ENCODE measurements at regions not wholly inside any gene's neighbourhood (a gene's known extent, or its start where the extent isn't known, plus 50 kb on each side); places are given as distances from the start of the nearest gene placed in this dataset.

DNA sequence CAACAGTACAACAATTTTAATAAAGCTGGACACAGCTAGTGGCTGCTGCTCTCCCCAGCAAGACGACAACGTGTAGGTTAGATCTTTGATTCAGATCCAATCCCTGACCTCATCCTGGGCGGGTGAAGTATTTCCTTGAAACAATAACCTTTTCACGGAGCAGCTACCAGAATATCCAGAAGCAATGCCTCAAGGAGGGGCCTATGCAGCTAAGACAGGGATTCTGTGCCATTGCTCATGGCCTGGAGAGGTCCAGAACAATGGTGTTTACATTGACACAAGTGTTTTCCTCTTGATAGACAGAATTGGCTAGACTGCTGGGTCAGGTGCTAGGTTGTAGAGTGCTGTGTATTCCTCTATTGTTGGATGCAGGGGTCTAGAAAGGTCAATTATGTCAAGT is 520.1 kb downstream of the BCL11A start:
- TF ChIP-seq, protein P1, sequence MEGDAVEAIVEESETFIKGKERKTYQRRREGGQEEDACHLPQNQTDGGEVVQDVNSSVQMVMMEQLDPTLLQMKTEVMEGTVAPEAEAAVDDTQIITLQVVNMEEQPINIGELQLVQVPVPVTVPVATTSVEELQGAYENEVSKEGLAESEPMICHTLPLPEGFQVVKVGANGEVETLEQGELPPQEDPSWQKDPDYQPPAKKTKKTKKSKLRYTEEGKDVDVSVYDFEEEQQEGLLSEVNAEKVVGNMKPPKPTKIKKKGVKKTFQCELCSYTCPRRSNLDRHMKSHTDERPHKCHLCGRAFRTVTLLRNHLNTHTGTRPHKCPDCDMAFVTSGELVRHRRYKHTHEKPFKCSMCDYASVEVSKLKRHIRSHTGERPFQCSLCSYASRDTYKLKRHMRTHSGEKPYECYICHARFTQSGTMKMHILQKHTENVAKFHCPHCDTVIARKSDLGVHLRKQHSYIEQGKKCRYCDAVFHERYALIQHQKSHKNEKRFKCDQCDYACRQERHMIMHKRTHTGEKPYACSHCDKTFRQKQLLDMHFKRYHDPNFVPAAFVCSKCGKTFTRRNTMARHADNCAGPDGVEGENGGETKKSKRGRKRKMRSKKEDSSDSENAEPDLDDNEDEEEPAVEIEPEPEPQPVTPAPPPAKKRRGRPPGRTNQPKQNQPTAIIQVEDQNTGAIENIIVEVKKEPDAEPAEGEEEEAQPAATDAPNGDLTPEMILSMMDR (IDR thresholded peaks at IDR 0.05; ENCODE audit: low read depth, low read length), result no peak
- H3K4me1 ChIP-seq, result no peaks in the 10 kb centered on the region
- H3K36me3 ChIP-seq, result no peaks in the 10 kb centered on the region
- no peaks in the 10 kb centered on the region for H3K9me3 ChIP-seq
- H3K27me3 ChIP-seq, result no peaks in the 10 kb centered on the region
- DNase-seq, result no peak
- no peak overlapping the region for H3K4me3 ChIP-seq (ENCODE audit: low read depth, low read length)

DNA sequence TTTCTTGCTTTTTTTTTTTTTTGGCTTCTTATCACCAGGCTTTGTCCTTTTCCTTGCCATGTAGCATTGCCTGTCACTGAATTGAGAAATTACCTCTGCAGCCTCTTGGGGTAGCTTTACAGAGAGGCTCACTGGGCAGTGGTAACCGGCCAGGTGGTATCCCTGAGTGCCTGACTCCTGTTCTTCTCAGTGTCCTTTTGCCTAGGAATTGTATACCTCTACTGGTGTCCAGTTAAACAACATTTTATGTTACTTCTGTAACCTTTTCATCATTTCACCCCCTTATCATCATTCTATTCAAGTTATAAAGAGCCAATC is 523.9 kb downstream of the BCL11A start:
- Histone ChIP-seq H3K36me3 (no peaks in the 10 kb centered on the region), H3K4me1 (no peaks in the 10 kb centered on the region), H3K4me3 (ENCODE audit: low read depth, low read length) (no peak overlapping the region), H3K9me3 (no peaks in the 10 kb centered on the region), H3K27me3 (no peaks in the 10 kb centered on the region)
- DNase-seq, result no peak
- TF ChIP-seq, protein P1 (IDR thresholded peaks at IDR 0.05; ENCODE audit: low read depth, low read length), result no peak

DNA sequence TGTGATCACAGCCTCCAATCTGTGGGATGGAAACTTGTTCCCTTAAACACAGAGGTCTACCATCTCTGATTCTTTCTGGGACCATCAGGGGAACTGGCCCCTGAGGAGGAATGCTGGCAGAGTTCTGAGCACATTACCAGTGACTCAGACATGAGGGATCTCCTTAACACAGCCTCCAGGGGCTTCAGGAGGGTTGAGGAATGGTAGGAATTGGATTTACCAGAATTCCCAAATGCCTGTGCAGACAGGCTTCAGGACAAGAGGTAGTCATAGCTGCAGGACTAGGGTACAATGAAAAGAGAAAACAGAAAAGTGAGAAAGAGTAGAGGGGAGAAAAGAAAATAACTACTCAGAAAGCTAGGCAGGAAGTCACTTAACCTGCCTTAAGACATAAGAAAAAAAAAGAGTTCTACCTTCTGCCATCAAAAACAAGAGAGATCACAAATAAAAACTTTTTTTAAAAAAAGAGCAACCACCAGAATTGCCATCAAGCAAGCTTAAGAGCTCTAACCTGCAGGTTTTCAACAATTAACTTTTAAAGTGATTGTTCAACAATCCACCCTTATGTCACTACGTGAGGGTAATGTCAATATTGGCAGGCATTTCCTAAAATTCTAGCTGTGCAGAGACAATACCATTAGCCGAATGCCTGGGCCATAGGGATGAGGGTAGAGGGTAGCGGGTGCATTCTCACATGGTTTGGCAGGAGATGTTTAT is 524.4 kb downstream of the BCL11A start:
- H3K4me3 ChIP-seq (ENCODE audit: low read depth, low read length), result no peak overlapping the region
- no peaks in the 10 kb centered on the region for H3K27me3 ChIP-seq
- DNase-seq, result no peak
- no peaks in the 10 kb centered on the region for H3K36me3 ChIP-seq
- H3K4me1 ChIP-seq, result no peaks in the 10 kb centered on the region
- TF ChIP-seq, protein P1 (IDR thresholded peaks at IDR 0.05; ENCODE audit: low read depth, low read length), result no peak
- no peaks in the 10 kb centered on the region for H3K9me3 ChIP-seq

DNA sequence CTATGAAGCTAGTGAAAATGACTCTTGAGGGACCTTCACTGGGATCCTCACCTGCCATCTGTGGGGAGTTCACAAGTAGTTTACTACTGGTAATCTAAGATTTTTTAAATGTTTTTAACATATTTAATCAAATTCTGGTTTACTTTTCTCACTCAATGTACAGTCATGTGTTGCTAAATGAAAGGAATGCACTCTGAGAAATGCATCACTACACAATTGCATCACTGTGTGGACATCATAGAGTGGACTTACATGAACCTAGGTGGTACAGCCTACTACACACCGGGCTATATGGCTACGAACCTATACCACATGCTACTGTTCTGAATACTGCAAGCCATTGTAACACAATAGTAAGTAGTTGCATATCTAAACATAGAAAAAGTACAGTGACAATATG is 528.0 kb downstream of the BCL11A start:
- Histone ChIP-seq H3K27me3 (no peaks in the 10 kb centered on the region), H3K4me1 (no peaks in the 10 kb centered on the region), H3K9me3 (no peaks in the 10 kb centered on the region), H3K36me3 (no peaks in the 10 kb centered on the region), H3K4me3 (ENCODE audit: low read depth, low read length) (no peak overlapping the region)
- no peak for DNase-seq
- TF ChIP-seq, protein P1 (IDR thresholded peaks at IDR 0.05; ENCODE audit: low read depth, low read length), result no peak

DNA sequence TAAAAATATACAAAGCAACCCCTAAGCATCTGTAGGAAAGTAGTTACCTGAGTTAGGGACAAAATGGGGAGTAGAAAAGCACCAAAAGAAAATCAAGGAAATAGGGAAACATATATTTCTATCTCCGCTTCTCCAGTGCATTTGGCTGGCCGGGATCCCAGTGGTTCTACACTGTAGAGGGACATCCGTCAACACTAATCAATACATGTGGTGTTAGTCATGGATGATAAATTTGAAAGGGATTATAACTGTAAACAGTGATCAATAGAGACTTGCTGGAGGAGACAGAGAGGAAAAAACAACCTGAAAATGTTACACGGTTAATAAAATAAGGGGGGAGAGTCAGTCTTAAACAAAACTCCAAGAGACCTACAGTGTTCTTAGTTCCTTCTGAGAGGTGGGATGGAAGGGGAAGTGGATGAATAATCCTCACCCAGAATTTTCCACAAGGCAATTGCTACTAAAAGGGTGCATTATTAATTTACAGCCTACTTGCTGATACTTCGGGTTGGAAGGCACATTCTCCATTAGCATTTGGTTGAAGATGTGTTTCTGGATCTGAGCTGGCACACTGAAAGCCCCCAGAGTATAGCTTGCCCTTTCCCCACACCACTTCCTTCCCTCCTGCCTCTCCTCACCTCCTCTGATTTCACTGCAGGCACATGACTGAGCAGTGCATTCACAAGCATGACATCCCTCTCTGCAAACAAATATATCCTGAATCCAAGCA is 530.0 kb downstream of the BCL11A start:
- H3K27me3 ChIP-seq, result no peaks in the 10 kb centered on the region
- no peaks in the 10 kb centered on the region for H3K36me3 ChIP-seq
- no peaks in the 10 kb centered on the region for H3K4me1 ChIP-seq
- no peaks in the 10 kb centered on the region for H3K9me3 ChIP-seq
- TF ChIP-seq, protein P1 (IDR thresholded peaks at IDR 0.05; ENCODE audit: low read depth, low read length), result no peak
- H3K4me3 ChIP-seq (ENCODE audit: low read depth, low read length), result no peak overlapping the region
- no peak for DNase-seq

DNA sequence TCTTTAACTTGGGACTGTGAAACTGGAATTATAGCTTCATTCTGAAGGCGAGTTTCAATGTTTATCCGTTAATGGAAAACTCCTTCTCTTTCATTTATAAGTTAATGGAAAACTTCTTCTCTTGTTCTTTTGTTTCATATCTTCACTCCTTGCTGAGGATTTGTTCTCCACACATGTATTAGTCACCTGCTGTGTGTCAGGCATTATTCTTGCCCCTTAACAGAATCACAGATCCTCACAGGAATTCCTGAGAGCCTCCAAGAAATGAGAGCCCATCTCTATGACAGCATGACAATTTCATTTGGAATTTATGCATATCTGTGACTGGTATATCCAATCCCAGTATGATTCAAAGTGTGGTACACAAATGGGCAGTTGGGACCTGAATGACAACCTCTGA is 545.8 kb downstream of the BCL11A start:
- H3K9me3 ChIP-seq, result no peaks in the 10 kb centered on the region
- no peaks in the 10 kb centered on the region for H3K36me3 ChIP-seq
- no peak overlapping the region for H3K4me3 ChIP-seq (ENCODE audit: low read depth, low read length)
- no peaks in the 10 kb centered on the region for H3K27me3 ChIP-seq
- DNase-seq, result no peak
- TF ChIP-seq, protein P1 (IDR thresholded peaks at IDR 0.05; ENCODE audit: low read depth, low read length), result no peak
- no peaks in the 10 kb centered on the region for H3K4me1 ChIP-seq

All from BE2C (cell line).